NCI-H345 treated with DMSO at 0.1 percent for 48 hours (cell line): ENCODE measurements at regions not wholly inside any gene's neighbourhood (a gene's known extent, or its start where the extent isn't known, plus 50 kb on each side); places are given as distances from the start of the nearest gene placed in this dataset.

Experiments used
- DNase-seq: peaks from one replicate; lab custom pipeline; 2025; ENCODE audit not compliant: unreplicated experiment; lab: John Stamatoyannopoulos, UW

- DNase-seq: no peak
Observed at GRCh38 chrX:10077425-10078188, 79.2 kb upstream of the CLCN4 start.

GRCh38 chrX:10078266-10078665 lies 78.5 kb upstream of the CLCN4 start:
- no peak for DNase-seq

DNA sequence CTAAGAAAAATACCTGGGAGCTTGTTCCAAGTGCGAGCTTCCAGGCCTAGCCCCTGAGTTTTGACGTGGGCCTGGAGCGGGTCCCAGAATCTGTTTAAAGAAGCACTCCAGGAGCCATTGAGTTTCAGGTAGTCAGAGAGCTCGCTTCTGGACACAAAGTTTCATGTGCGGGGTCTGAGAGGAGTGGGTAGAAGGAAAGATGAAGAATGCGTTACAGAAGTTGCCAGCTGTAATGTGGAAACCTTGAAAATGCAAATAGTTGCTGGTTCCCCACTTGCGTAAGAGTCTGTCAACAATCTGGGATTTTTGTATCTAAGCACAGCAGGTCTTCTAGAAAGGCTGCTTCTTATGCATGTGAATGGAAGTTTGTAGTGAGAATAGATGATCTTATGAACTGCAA lies 77.5 kb upstream of the CLCN4 start:
- no peak for DNase-seq

GRCh38 chrX:10083809-10084208 lies 73.0 kb upstream of the CLCN4 start:
- no peak for DNase-seq

DNA sequence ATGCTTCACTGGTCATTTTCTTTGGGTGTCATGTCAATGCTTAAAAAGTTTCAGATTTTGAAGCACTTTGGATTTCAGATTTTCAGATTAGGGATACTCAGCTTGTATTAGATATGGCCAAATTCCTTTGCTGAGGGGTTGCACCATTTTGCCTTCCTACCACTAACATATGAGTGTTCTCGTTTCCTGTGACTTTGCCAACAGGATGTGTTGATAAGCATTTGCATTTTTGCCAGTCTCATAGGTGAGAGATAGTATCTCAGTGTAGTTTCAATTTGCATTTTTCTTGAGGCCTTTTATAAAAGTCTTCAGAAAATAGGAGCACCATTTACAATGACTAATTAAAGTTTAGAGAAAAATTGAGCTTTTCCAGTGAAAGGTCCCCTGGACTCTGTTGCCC lies 71.6 kb upstream of the CLCN4 start:
- no peak for DNase-seq

DNA sequence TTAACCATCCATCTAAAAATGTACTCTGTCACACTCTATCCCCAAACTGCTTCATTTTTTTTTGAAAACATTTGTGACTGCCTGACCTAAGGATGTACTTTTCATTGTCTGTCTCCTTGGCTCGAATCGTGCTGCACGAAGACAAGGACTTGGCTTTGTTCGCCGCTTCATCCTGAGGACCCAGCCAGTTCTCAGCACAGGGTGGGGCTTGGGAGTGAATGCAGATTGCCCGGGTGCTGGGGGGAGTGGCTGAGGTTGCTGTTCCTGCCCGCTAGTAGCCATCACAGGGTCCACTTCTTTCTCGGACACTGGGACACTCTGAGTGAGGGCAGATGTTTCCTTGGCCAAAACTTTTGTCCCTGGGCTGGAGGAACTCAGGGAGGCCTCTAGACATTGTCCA lies 70.1 kb upstream of the CLCN4 start:
- DNase-seq: no peak

DNA sequence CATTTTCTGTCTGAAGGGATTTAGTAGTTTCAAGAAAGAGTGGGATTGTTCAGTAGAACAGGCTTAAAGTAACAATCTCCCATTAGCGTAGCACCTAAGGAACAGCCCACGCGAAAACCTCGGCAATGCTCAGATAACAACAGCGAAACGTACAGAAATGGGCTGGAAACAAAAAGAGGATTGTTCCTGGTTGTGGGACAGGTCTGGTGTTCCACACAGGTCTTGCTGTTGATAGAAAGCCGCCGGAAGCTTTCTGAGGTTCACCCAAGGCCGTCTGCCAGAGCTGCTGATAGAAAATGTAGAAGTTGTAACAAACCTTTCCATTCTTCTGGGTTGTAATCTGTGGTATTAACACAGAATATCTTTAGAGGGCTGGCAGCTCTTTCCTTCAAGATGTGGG lies 69.4 kb upstream of the CLCN4 start:
- no peak for DNase-seq

GRCh38 chrX:10089378-10089795 lies 67.4 kb upstream of the CLCN4 start:
- DNase-seq: no peak

GRCh38 chrX:10090319-10090718 lies 66.5 kb upstream of the CLCN4 start:
- no peak for DNase-seq

DNA sequence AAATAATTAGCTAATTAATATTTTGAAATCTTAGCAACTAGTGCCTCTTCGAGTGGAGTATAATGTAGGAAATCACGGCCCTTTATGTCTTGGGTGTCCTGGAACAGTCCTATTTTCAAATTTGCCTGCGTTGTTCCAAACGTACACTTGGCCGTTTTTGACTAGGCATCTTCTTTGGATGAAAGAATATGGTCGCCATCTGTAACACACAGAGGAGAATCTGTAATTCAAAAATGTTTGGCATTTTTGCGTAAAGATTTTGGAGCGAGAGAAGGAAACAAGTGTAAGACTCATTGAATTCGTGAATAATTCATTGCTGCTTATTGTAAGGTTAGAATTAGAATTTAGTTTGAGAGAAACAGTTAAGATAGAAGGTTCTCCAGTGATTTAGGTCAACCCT lies 61.5 kb upstream of the CLCN4 start:
- no peak for DNase-seq

DNA sequence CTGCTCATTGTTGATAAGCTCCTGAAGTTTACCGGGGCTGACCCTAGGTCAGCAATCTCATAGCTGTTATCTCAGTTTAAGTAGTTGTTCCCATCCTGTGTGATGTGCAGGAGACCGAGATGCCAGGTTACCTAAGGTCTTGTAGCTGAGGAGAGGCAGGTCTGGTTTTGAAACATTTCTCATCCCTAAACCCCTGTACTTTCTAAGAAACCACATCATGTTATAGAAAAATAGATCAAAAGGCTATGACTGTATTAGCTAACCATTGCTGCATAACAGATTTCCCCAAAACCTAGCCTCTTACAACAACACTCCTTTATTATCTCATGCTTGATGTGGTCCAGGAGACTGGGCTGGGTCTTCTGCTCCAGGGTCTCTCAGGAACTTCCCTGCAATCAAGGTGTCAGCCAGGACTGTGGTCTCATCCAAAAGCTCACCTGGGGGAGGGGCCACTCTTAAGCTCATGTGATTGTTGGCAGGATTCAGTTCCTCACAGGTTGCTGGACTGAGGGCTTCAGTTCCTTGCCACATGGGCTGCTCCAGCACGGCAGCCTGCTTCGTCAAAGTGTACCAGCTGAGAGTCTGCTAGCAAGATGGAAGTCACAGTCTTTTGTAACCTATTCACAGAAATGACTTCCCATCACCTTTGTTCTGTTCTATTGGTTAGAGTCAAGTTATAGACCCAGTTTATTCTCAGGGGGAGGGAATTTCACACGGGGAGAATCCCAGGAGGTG lies 60.9 kb upstream of the CLCN4 start:
- DNase-seq: no peak

DNA sequence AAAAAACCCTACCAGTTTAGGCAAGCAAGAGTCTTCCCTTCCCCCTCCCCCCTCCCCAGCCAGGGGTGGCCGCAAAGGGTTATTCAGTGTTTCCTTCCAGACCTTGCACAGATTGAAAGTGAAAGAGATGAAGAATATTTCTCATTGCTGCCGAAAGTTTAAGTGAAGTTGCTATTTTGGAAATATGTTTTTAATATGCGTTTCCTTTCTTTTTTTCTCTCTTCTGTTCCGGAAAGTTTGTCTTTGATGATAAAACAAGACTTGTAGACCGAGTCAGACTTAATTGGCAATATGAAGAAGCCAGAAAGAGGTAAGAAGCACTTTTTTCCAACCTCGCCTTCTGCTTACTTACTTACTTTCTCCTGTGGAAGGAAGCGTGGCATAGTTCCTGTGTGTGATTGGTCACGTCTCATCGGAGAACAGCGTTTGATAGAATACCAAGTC lies 58.5 kb upstream of the CLCN4 start:
- no peak for DNase-seq

DNA sequence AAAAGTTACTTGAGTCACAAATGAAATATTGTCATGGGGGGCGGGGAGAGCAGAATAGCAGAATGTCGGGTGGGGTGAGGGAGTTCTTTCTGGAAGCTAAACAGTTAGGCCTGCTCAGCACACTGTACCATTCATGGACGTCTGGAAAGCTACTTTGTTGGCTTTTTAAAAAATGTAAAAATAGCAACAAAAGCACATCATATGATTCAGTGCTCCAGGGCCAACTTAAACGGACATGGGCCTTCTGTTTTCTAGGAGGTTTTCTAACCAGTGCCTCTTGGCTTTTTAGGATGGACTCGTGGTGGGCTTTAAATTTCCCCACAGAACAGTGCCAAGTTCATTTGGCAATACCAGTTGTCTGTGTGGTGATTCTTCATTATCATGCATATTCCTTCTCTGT lies 57.4 kb upstream of the CLCN4 start:
- DNase-seq: no peak

- no peak for DNase-seq
Observed at GRCh38 chrX:10101269-10101668, 55.5 kb upstream of the CLCN4 start.

DNA sequence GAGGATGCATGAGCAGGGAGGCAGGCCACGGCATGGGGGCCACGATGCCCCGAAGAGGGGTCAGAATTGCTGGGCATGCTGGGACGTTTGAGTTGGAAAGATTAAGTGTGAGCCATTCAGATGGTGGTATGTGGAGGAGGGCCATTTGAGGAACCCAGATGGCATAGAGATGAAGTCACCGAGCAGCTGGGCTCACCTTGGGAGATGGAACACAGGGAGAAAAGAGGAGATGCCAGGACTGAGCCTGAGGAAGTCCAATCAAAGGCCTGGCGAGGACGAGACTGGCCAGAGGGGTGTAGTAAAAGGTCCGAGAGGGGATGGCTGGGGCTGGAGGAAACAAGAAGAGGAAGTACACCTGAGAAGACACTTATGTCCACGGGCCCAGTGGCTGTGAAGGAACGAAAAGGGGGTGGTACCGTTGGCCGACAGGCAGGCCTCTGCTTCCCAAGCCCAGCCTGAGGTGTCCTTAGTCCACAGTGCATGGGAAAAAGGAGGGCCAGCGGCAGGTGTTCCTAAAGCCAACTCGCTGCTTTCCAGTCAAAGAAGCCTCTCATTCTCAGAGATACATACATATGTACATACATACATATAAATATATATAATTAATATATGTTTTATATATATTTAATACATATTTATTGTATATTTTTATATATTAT lies 54.6 kb upstream of the CLCN4 start:
- no peak for DNase-seq

DNA sequence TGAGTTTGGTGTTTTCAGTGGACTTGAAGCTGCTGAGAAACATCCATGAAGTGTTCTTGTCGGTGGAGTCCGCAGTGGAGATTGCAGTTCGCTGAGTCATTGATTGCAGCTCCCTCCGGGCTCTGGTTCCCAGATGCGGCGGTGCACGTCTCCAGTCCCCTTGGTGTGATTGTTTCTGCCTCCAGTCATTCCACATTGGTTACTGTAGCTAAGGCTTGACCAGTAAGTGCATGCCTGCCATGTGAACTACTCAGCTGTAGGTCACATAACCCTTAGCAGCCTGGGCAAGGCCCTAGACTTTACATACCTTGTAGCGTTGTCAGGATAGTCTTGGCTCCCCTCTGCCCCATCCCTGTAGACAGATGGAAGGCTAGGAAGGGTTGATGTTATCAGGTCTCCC lies 53.8 kb upstream of the CLCN4 start:
- no peak for DNase-seq

DNA sequence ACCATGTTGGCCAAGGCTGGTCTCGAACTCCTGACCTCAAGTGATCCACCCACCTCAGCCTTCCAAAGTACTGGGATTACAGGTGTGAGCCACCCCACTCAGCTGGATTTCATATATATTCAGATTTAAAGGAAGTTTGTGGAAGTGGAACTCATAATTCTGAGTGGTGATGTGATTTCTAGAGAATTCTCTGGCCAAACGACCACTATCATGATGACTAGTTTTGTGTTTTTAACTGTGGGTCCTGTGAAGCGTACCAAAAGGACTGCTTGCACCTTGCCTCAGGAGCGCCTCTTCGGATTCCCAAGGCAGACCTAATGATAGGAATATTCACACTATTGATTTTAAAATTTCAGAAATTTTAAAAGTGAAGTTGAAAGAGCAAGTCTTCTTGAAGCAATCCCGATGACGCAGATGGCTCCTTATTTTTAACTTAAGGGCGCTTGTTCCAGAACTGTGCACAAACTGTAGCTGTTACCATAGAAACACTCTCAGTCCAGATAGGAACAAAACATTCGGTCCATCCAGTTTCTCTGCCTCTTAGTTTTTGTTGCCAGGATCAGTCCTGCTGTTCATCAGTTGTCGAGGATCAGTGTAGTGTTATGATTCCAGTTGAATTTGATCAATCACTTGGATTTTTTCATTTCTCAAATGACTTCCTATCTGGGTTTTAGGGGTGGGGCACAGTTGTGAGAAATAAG lies 51.7 kb upstream of the CLCN4 start:
- no peak for DNase-seq

GRCh38 chrX:10106806-10107205 lies 50.0 kb upstream of the CLCN4 start:
- no peak for DNase-seq
